Activated effector memory CD4-positive, alpha-beta T cell treated with Interleukin-2 at 50 U/mL for 16 hours (primary cell): ENCODE measurements at regions not wholly inside any gene's neighbourhood (a gene's known extent, or its start where the extent isn't known, plus 50 kb on each side); places are given as distances from the start of the nearest gene placed in this dataset.

Experiments
- DNase-seq: peaks from one replicate; pipeline ENCODE4 v3.0.0-alpha.2; 2020

- no peak for DNase-seq
Measured at GRCh38 chr3:14318646-14319045, 83.8 kb upstream of the SLC6A6 start.

- DNase-seq: no peak
Measured at GRCh38 chr3:14319654-14320182, 82.7 kb upstream of the SLC6A6 start.

GRCh38 chr3:14320219-14320618 lies 82.2 kb upstream of the SLC6A6 start:
- no peak for DNase-seq

DNA sequence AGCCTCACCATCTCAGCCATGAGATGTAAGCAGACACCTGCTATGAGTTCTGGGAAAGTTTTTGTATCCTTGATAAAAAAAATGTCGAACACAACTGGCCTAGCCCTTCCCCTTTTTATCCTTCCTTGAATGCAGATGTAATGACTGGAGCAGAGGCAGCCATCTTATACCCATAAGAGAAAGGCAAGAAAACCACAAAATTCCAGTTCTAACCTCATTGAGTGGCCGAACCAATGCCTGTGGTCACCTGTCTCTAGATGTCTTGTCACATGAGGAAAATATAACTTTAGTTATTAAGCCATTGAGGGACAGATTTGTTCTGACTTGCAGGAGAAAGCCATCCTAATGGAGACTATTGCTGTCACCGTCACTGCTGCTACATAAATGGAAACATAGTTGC lies 80.4 kb upstream of the SLC6A6 start:
- DNase-seq: no peak

- no peak for DNase-seq
Measured at GRCh38 chr3:14322667-14323295, 79.6 kb upstream of the SLC6A6 start.

DNA sequence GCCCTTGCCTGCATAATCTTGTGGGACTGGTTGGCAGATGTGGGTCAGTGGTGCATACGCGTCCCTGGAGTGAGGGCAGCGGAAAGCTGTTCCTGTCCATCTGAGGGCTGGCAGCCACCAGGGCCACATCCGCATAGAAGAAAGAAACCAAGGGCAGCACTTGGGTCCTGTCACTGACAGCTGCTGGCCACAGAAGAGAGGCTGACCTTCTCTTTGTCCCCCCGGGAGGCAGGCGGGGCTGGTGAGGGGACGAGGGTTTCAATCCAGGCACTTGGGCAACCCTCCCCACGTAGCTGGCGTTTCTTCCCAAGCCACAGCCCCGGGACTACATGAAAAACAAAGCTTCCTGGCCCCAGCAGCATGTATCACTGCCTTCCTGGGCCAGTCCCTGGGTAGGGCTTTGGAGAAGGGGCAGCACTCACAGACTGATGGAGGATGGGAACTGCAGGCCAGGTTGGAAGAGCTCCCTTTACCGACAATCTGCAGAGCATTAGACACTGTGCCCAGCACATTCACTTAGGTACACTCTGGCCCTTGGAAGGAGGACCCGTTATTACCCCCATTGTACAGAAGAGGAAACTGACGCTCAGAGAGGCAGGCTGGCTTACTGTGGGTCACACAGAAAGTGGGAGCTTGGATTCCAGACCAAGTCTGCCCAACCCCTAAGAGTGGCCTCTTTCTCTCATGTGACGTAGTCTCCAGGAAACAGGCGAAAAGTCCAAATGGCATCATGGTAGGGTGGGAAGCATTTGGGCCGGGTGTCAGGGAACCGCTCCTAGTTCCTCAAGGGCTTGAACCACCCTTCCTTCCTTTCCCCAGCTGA lies 78.8 kb upstream of the SLC6A6 start:
- DNase-seq: no peak

DNA sequence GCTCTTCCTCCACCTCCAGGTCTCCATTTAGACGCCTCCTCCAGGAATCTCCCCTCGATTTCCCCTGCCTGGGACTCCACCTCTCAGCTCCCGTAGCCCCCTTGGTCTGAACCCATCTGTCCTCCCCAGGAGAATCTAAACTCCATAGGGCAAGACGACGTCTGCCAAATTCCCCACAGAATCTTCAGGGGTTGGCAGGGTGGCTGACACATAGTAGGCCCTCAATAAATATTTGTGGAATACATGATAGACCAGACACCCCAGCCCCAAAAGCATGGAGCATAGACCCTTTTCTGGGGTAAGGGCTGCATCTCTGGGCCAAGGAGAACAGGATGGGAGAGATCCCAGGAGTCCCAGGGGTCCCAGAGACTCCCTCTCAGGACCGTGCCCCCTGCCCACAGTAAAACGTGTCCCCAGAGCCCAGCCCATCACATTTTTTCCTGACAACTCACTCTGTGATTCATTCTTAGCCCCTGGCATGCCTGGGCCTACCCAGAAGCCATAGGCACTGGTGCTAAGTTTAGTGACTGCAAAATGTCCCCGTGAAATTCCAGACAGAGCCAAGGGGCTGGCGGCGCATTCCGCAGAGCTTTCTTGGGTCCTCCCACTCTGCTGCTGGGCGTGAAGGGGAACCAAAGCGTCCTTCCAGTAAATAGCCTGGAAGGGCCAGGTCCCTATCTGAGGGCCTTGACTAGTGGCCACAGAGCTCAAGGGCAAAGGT lies 78.0 kb upstream of the SLC6A6 start:
- no peak for DNase-seq

DNA sequence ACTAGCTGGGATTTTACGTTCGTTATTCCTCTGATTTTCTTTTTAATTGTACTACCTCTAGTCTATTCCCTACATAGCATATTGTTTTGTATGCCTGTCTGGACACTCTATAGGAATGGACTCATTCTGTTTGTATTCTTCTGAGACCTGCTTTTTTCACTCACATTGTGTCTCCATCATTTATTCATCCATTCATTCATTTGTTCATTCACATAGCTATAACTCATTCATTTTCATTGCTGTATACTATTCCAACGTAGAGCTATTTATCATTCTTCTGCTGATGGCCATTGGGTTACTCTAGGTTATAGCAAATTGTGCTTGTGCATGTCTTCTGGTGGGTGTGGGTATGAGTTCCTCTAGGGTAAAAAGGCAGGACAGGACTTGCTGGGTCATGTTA lies 74.0 kb upstream of the SLC6A6 start:
- DNase-seq: no peak

- DNase-seq: no peak
Measured at GRCh38 chr3:14329116-14329830, 73.1 kb upstream of the SLC6A6 start.

GRCh38 chr3:14329842-14330241 lies 72.6 kb upstream of the SLC6A6 start:
- no peak for DNase-seq

GRCh38 chr3:14330508-14330907 lies 71.9 kb upstream of the SLC6A6 start:
- no peak for DNase-seq

DNA sequence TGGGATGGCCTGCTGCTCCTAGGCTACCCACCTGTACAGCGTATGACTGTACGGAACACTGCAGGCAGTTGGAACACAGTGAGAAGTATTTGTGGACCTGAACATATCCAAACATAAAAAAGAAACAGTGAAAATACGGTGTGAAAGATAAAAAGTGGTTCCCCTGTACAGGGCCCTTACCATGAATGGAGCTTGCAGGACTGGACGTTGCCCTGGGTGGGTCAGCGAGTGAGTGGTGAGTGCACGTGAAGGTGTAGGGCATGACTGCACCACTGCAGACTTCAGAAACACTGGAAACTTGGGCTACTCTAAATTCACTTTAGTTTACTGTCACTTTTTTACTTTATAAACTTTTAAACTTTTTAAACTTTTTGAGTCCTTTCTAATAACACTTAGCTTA lies 71.2 kb upstream of the SLC6A6 start:
- DNase-seq: no peak

DNA sequence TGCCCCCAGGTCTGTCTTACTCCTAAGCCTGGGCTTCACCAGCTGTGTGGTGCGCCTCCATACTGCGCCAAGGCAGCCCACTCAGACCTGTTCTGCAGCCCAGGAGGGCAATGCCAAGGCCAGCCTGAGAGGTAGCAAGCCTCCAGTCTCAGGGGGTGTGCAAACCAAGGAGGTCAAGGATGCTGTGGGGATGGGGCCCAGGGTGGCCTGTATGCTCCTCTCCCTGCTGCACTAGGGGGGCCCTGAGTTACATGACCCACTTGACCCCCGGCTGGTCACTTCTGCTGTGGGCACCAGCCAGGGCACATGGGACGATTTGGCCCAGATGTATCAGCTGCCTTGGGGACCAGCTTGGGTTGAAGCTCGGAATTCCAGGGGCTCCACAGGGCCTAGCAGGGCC lies 70.0 kb upstream of the SLC6A6 start:
- no peak for DNase-seq

DNA sequence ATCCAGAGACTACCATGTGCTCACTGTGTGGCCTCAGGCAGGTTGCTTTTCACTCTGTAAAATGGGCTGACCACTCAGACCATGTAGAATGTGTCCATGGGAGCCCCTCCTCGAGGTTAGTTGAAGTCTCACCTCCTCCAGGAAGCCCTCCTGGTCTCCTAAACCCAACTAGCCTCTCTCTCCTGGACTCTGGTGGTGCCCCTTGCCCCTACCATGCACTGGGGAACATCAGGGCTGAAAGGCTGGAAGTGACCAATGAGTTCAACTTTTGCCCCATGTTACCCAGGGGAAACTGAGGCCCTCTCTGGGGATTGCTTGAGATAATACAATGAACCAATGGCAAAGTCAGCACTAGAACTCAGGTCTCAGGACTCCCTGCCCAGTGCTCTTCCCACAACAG lies 69.2 kb upstream of the SLC6A6 start:
- DNase-seq: no peak

DNA sequence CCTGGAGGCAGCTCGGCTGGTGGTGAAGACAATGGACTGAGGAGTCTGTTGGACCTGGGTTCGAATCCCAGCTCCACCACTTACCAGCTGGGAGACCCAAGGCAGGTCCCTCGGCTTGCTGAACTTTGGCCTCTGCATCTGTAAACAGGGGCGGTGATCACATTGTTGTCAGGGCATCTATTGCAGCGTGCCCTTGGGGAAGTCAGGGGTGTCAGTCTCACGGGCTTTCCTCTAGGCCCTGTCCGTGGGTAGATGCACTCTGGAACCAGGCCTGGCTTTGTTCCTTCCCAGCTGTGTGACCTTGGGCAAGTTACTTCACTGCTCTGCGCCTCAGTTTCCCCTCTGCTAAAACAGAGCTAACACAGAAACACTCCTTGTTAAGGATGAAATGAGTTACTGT lies 68.8 kb upstream of the SLC6A6 start:
- no peak for DNase-seq

DNA sequence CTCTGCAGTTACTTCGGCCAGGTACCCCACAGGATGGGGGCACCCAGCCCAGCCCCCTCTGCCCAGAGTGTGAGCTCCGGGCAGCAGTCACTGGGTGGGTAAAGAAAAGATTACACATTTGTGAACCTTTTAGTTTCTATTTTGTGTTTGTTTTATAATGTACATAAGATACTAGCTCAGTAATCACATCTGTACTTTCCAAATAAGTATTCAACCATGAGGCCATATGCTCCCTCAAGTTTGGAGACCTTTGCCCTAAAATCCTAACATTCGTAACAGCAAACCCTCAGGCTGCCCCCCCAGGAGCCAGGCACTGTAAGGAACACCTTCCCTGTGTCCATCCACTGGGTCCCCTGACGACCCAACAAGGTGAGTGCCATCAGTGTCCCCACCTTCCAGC lies 68.3 kb upstream of the SLC6A6 start:
- DNase-seq: no peak

- DNase-seq: no peak
Measured at GRCh38 chr3:14334936-14335335, 67.5 kb upstream of the SLC6A6 start.

- no peak for DNase-seq
Measured at GRCh38 chr3:14335774-14336748, 66.3 kb upstream of the SLC6A6 start.

- no peak for DNase-seq
Measured at GRCh38 chr3:14336749-14337598, 65.4 kb upstream of the SLC6A6 start.

GRCh38 chr3:14337828-14338227 lies 64.6 kb upstream of the SLC6A6 start:
- no peak for DNase-seq

DNA sequence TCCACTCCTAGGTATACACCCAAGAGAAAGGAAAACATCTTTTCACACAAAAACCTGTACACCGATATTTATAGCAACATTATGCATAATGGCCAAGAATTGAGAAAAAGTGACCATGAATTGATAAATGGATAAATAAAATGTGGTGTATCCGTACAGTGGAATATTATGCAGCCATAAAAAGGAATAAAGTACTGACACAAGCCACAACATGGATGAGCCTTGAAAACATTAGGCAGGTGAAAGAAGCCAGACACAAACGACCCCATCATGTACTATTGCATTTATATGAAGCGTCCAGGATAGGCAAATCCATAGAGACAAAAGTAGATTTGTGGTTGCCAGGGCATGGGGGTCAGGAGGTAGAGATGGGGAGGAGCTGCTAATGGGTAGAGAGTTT lies 64.2 kb upstream of the SLC6A6 start:
- DNase-seq: no peak
